ENCODE measurements at regions not wholly inside any gene's neighbourhood (a gene's known extent, or its start where the extent isn't known, plus 50 kb on each side); places are given as distances from the start of the nearest gene placed in this dataset.

DNA sequence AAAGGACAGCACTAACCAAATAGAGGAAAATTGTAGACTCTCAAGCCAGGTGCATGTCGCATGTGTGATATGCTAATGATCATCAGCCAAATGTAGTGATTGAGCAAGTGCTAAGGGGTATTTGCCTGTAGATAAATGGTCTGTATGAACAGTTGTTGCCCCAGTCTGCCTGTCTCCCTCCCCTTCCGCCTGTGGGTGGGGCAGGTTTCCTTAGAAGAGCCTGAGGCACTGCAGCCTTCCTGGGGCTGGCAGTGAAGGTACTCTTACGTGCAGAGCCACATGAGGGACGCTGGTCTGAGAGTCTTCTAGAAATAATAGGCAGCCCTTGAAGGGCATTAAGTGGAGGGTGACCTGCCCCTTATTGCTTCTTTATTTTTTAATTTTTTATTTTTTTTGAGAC, 152.1 kb downstream of the SNX10 start:
- TF ChIP-seq CTCF (IDR thresholded peaks at IDR 0.05) = no peak
- no peak for TF ChIP-seq POLR2A (IDR thresholded peaks at IDR 0.05)
- H3K9me3 ChIP-seq = no peaks in the 10 kb centered on the region
- peaks cover 4% of the 10 kb centered on the region for H3K4me1 ChIP-seq
- 89 to 91% methylated on average over 4 of the region's 4 CpGs for WGBS, 2 donors
- no peak for DNase-seq
- H3K4me3 ChIP-seq = no peak overlapping the region
- H3K27me3 ChIP-seq = no peaks in the 10 kb centered on the region
- intact Hi-C loops (cut with DNase I; ENCODE audit: low total_unique reads) = no loop called here
- no peaks in the 10 kb centered on the region for H3K36me3 ChIP-seq (ENCODE audit: low read depth, missing control alignments)
- H3K27ac ChIP-seq = no peak overlapping the region

GRCh38 chr7:26444555-26444954, 152.9 kb downstream of the SNX10 start:
- Histone ChIP-seq H3K4me3 (no peak overlapping the region), H3K9me3 (no peaks in the 10 kb centered on the region), H3K4me1 (peaks cover 4% of the 10 kb centered on the region), H3K36me3 (ENCODE audit: low read depth, missing control alignments) (no peaks in the 10 kb centered on the region), H3K27me3 (no peaks in the 10 kb centered on the region), H3K27ac (no peak overlapping the region)
- no peak for TF ChIP-seq POLR2A (IDR thresholded peaks at IDR 0.05)
- no peak for TF ChIP-seq CTCF (IDR thresholded peaks at IDR 0.05)
- intact Hi-C loops (cut with DNase I; ENCODE audit: low total_unique reads) = no loop called here
- DNase-seq = no peak
- WGBS, 2 donors = 90 to 94% methylated on average over 2 of the region's 2 CpGs

DNA sequence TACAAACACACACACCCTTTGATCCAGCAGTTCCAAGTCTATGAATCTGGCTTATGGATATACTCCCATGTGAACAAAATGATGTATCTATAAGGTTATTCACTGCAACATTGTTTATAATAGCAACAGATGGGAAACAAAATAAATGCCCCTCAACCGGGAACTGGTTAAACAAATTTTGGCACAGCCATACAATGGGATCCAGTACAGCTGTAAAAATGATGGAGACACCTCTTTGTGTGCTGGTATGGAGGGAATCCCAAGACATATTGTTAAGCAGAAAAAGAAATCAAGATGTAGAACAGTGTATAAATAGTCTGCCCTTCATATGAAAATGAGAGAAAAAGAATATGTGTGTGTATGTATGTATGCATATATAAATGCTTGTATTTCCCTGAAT, 155.5 kb downstream of the SNX10 start:
- no peak for DNase-seq
- no peaks in the 10 kb centered on the region for H3K36me3 ChIP-seq (ENCODE audit: low read depth, missing control alignments)
- no peak overlapping the region for H3K27ac ChIP-seq
- no peaks in the 10 kb centered on the region for H3K27me3 ChIP-seq
- H3K4me3 ChIP-seq = no peak overlapping the region
- H3K4me1 ChIP-seq = no peaks in the 10 kb centered on the region
- H3K9me3 ChIP-seq = no peaks in the 10 kb centered on the region
- TF ChIP-seq POLR2A (IDR thresholded peaks at IDR 0.05) (no peak), CTCF (IDR thresholded peaks at IDR 0.05) (no peak)
- WGBS, 2 donors = 41 to 47% methylated on average over 1 of the region's 1 CpG
- intact Hi-C loops (cut with DNase I; ENCODE audit: low total_unique reads) = no loop called here

- H3K4me3 ChIP-seq = no peak overlapping the region
- no peak for DNase-seq
- H3K36me3 ChIP-seq (ENCODE audit: low read depth, missing control alignments) = no peaks in the 10 kb centered on the region
- no peak overlapping the region for H3K27ac ChIP-seq
- 63 to 74% methylated on average over 12 of the region's 12 CpGs for WGBS, 2 donors
- TF ChIP-seq POLR2A (IDR thresholded peaks at IDR 0.05) = no peak
- no peak for TF ChIP-seq CTCF (IDR thresholded peaks at IDR 0.05)
- intact Hi-C loops (cut with DNase I; ENCODE audit: low total_unique reads) = no loop called here
- no peaks in the 10 kb centered on the region for H3K27me3 ChIP-seq
- no peaks in the 10 kb centered on the region for H3K4me1 ChIP-seq
- no peaks in the 10 kb centered on the region for H3K9me3 ChIP-seq
These were observed 157.8 kb downstream of the SNX10 start for GRCh38 chr7:26449175-26450165.

- no peak overlapping the region for H3K4me3 ChIP-seq
- no peaks in the 10 kb centered on the region for H3K9me3 ChIP-seq
- intact Hi-C loops (cut with DNase I; ENCODE audit: low total_unique reads) = no loop called here
- no peak overlapping the region for H3K27ac ChIP-seq
- TF ChIP-seq CTCF (IDR thresholded peaks at IDR 0.05) (no peak), POLR2A (IDR thresholded peaks at IDR 0.05) (no peak)
- no peaks in the 10 kb centered on the region for H3K36me3 ChIP-seq (ENCODE audit: low read depth, missing control alignments)
- WGBS, 2 donors = 74 to 81% methylated on average over 3 of the region's 3 CpGs
- no peaks in the 10 kb centered on the region for H3K27me3 ChIP-seq
- DNase-seq = no peak
- H3K4me1 ChIP-seq = no peaks in the 10 kb centered on the region
These were observed 160.3 kb downstream of the SNX10 start for GRCh38 chr7:26451997-26452396.

Data from testis (tissue), 2 donors.